Keratinocyte (primary cell): ENCODE measurements at regions not wholly inside any gene's neighbourhood (a gene's known extent, or its start where the extent isn't known, plus 50 kb on each side); places are given as distances from the start of the nearest gene placed in this dataset.
A peak's percentile ranks its signal among the peaks of the same experiment; 100 is the strongest.

ENCODE experiments used
- DNase-seq: peaks from one replicate; pipeline ENCODE4 v3.0.0-alpha.2; 2011; ENCODE audit warnings: low read depth, missing footprints, low spot score
- FAIRE-seq: peaks from 2 replicates; lab custom pipeline; 2011; peaks lifted over from hg19 to GRCh38; lab: Jason Lieb, UNC
- H2AFZ ChIP-seq: 2 replicates; pipeline ENCODE4 v1.6.0; 2012; ENCODE audit warnings: low read length, control low read depth, inconsistent platforms; ENCODE audit not compliant: control insufficient read depth
- H3K27ac ChIP-seq: 2 replicates; pipeline ENCODE4 v1.5.1; 2011; ENCODE audit warnings: low read length; ENCODE audit not compliant: control insufficient read depth, insufficient read depth
- H3K27me3 ChIP-seq: 3 replicates; pipeline ENCODE4 v1.6.0; 2011; ENCODE audit warnings: low read length; ENCODE audit not compliant: control insufficient read depth, insufficient read depth; ENCODE audit errors: extremely low read depth
- H3K36me3 ChIP-seq, 2 experiments: 2 replicates in 1 of 2; 3 replicates in 1 of 2; pipeline ENCODE4 v1.5.1; 2011; ENCODE audit warnings: low read length in 2 of 2, mild to moderate bottlenecking in 1 of 2; ENCODE audit not compliant: control insufficient read depth in 2 of 2, insufficient read depth in 2 of 2; ENCODE audit errors: extremely low read depth in 1 of 2
- H3K4me1 ChIP-seq: 3 replicates; pipeline ENCODE4 v1.5.1; 2011; ENCODE audit warnings: low read length; ENCODE audit not compliant: control insufficient read depth, insufficient read depth; ENCODE audit errors: extremely low read depth
- H3K4me2 ChIP-seq: 3 replicates; pipeline ENCODE4 v1.6.0; 2011; ENCODE audit warnings: low read depth, low read length; ENCODE audit not compliant: control insufficient read depth, insufficient read depth; ENCODE audit errors: extremely low read depth
- H3K4me3 ChIP-seq, 3 experiments: fragments of 200-600 bp in 1 of 3; sonication (generic) in 1 of 3; 2 replicates in 2 of 3; 3 replicates in 1 of 3; pipeline ENCODE4 v1.5.1; 2011 to 2016; ENCODE audit warnings: low read length in 3 of 3, mild to moderate bottlenecking in 3 of 3, control low read depth in 2 of 3, inconsistent platforms in 1 of 3, low read depth in 1 of 3, mixed read lengths in 1 of 3, mixed run types in 1 of 3, moderate library complexity in 1 of 3; ENCODE audit not compliant: control insufficient read depth in 2 of 3, insufficient read depth in 2 of 3; ENCODE audit errors: extremely low read depth in 1 of 3
- H3K79me2 ChIP-seq: 2 replicates; pipeline ENCODE4 v1.6.0; 2012; ENCODE audit warnings: low read length; ENCODE audit not compliant: control insufficient read depth, insufficient read depth
- H3K9ac ChIP-seq: 3 replicates; pipeline ENCODE4 v1.6.0; 2011; ENCODE audit warnings: low read length; ENCODE audit not compliant: control insufficient read depth, insufficient read depth; ENCODE audit errors: extremely low read depth
- H3K9me1 ChIP-seq: 3 replicates; pipeline ENCODE4 v1.6.0; 2011; ENCODE audit warnings: low read length; ENCODE audit not compliant: control insufficient read depth, insufficient read depth; ENCODE audit errors: extremely low read depth
- H3K9me3 ChIP-seq: 2 replicates; pipeline ENCODE4 v1.5.1; 2012; ENCODE audit warnings: low read depth, low read length; ENCODE audit not compliant: control insufficient read depth
- H4K20me1 ChIP-seq: 3 replicates; pipeline ENCODE4 v1.6.0; 2011; ENCODE audit warnings: low read length; ENCODE audit not compliant: control insufficient read depth, insufficient read depth; ENCODE audit errors: extremely low read depth
- CTCF ChIP-seq, 3 experiments: IDR thresholded peaks in 1 of 3; conservative IDR thresholded peaks in 1 of 3; optimal IDR thresholded peaks in 1 of 3; 2 replicates in 2 of 3; 3 replicates in 1 of 3; pipeline versions ENCODE3 to v1.5.1; 2011; ENCODE audit warnings: low read length in 3 of 3, mild to moderate bottlenecking in 3 of 3, moderate library complexity in 2 of 3, control low read depth in 1 of 3, inconsistent platforms in 1 of 3; ENCODE audit not compliant: insufficient read depth in 2 of 3; ENCODE audit errors: extremely low read depth in 1 of 3
- EZH2 ChIP-seq: IDR thresholded peaks from one replicate; pipeline ENCODE4 v1.6.1; 2012; ENCODE audit warnings: inconsistent platforms, mild to moderate bottlenecking, low read length, moderate library complexity
- dilution Hi-C: fragments of 300-500 bp; cut with MboI; formaldehyde crosslinking; loops from one replicate; pipeline ENCODE4 v1.7.0; 2020; ENCODE audit warnings: low sequenced_read_pairs; ENCODE audit not compliant: extremely low pct_ligation_motif_present

GRCh38 chr3:106720510-106720909, 656.7 kb upstream of the CCDC54 start:
- no peak for TF ChIP-seq CTCF (optimal IDR thresholded peaks at IDR 0.05 in 1 of 3, IDR thresholded peaks at IDR 0.05 in 1 of 3, conservative IDR thresholded peaks at IDR 0.05 in 1 of 3; ENCODE audit: extremely low read depth in 1 of 3, insufficient read depth in 2 of 3, low read length in 3 of 3)
- no peak for TF ChIP-seq EZH2
- Histone ChIP-seq H3K9me3 (no peaks in the 10 kb centered on the region), H3K27me3 (no peaks in the 10 kb centered on the region), H3K4me3 (no peak overlapping the region), H2AFZ (no peak overlapping the region), H4K20me1 (no peaks in the 10 kb centered on the region), H3K9ac (no peak overlapping the region), H3K27ac (no peak overlapping the region), H3K4me1 (no peaks in the 10 kb centered on the region), H3K79me2 (no peaks in the 10 kb centered on the region), H3K9me1 (no peaks in the 10 kb centered on the region), H3K36me3 (no peaks in the 10 kb centered on the region), H3K4me2 (no peak overlapping the region)
- DNase-seq (no peak), FAIRE-seq (no peak)
- dilution Hi-C loops, result no loop called here

- Histone ChIP-seq H3K9me1 (no peaks in the 10 kb centered on the region), H3K79me2 (no peaks in the 10 kb centered on the region), H3K4me2 (no peak overlapping the region), H2AFZ (peak overlapping the region; percentile 49), H3K27ac (no peak overlapping the region), H3K36me3 (no peaks in the 10 kb centered on the region), H3K4me1 (peaks cover 22% of the 10 kb centered on the region), H4K20me1 (no peaks in the 10 kb centered on the region), H3K4me3 (no peak overlapping the region), H3K27me3 (no peaks in the 10 kb centered on the region), H3K9ac (no peak overlapping the region), H3K9me3 (no peaks in the 10 kb centered on the region)
- DNase-seq, result no peak
- no peak for FAIRE-seq
- dilution Hi-C loops, result no loop called here
- TF ChIP-seq CTCF (optimal IDR thresholded peaks at IDR 0.05 in 1 of 3, IDR thresholded peaks at IDR 0.05 in 1 of 3, conservative IDR thresholded peaks at IDR 0.05 in 1 of 3; ENCODE audit: extremely low read depth in 1 of 3, insufficient read depth in 2 of 3, low read length in 3 of 3), result no peak
- TF ChIP-seq EZH2, result no peak
Measured at GRCh38 chr3:106725566-106725965, 651.7 kb upstream of the CCDC54 start.
